Right lobe of liver (tissue), 6 donors: ENCODE measurements at regions not wholly inside any gene's neighbourhood (a gene's known extent, or its start where the extent isn't known, plus 50 kb on each side); places are given as distances from the start of the nearest gene placed in this dataset.

Experiments used
- ATAC-seq, 4 donors: fragments of 200-7000 bp; cut with Tn5 transposase; one replicate each; pipeline ENCODE4 v1.9.1; 2020; ENCODE audit warnings: mild to moderate bottlenecking in 4 of 4, moderate library complexity in 4 of 4
- DNase-seq, 3 donors: peaks; one replicate each; pipeline ENCODE4 v3.0.0-alpha.2; 2020
- H3K27ac ChIP-seq, 3 donors: fragments of 200-600 bp; one replicate each; pipeline ENCODE4 v1.8.0; 2022
- H3K27me3 ChIP-seq, 2 donors: fragments of 200-600 bp; one replicate each; pipeline ENCODE4 v1.8.0; 2022
- H3K36me3 ChIP-seq, 4 donors: fragments of 200-600 bp; sonication (generic) in 1 of 4; one replicate each; pipeline versions ENCODE4 v1.5.1 to v1.8.0; 2017 to 2022; ENCODE audit warnings: control low read depth in 1 of 4
- H3K4me1 ChIP-seq, 4 donors: fragments of 200-600 bp; sonication (generic) in 1 of 4; one replicate each; pipeline versions ENCODE4 v1.5.1 to v1.8.0; 2017 to 2022; ENCODE audit warnings: control low read depth in 1 of 4
- H3K4me3 ChIP-seq, 3 donors: fragments of 200-600 bp; one replicate each; pipeline ENCODE4 v1.8.0; 2022
- H3K9me3 ChIP-seq, 4 donors: fragments of 200-600 bp; sonication (generic) in 1 of 4; one replicate each; pipeline versions ENCODE4 v1.5.1 to v1.8.0; 2017 to 2022; ENCODE audit warnings: control low read depth in 1 of 4
- CTCF ChIP-seq, 4 donors: fragments of 200-600 bp in 3 of 4; fragments of 450-650 bp in 1 of 4; IDR thresholded peaks; one replicate each; pipeline versions ENCODE4 v1.5.1 to v1.8.0; 2016 to 2022; ENCODE audit warnings: antibody characterized with exemption in 4 of 4, mild to moderate bottlenecking in 2 of 4
- POLR2A ChIP-seq: fragments of 450-650 bp; IDR thresholded peaks from one replicate; pipeline ENCODE4 v1.6.1; 2017; ENCODE audit warnings: antibody characterized with exemption, mild to moderate bottlenecking
- WGBS: methylation state at CpG from one replicate; pipeline ENCODE4 v1.1.6; 2018; ENCODE audit warnings: low coverage, low lambda C conversion rate; ENCODE audit not compliant: insufficient coverage; ENCODE audit errors: missing lambda C conversion rate; 5-methylcytosine and 5-hydroxymethylcytosine counted together
- intact Hi-C, 2 donors: fragments of 100-400 bp; cut with DNase I; formaldehyde crosslinking; loops; one replicate each; pipeline versions ENCODE4 v1.11.2 to v1.14.1; 2022
- donor health status: DM: no; HTN: yes; CAD: no.
- donor health status: DM: no; HTN: no; CAD: no.
- donor health status: DM: no; HTN: no; CAD: no.
- donor health status: DM: no; HTN: yes; CAD: no.
- donor health status: DM: no; HTN: yes; CAD: no.

GRCh38 chr18:6613581-6613980 lies 115.9 kb upstream of the ARHGAP28 start:
- TF ChIP-seq POLR2A (no peak), CTCF (IDR thresholded peaks at IDR 0.05) (no peak)
- no peaks in the 10 kb centered on the region for H3K9me3 ChIP-seq
- no peaks in the 10 kb centered on the region for H3K4me1 ChIP-seq
- no peak overlapping the region for H3K4me3 ChIP-seq
- H3K27me3 ChIP-seq, result no peaks in the 10 kb centered on the region
- intact Hi-C loops, result no loop called here
- H3K36me3 ChIP-seq, result no peaks in the 10 kb centered on the region
- DNase-seq (no peak), ATAC-seq (no peak)
- H3K27ac ChIP-seq, result no peak overlapping the region
- 5% methylated on average over 1 of the region's 1 CpG for WGBS

GRCh38 chr18:6614952-6615351 lies 114.6 kb upstream of the ARHGAP28 start:
- no peak for TF ChIP-seq POLR2A
- TF ChIP-seq CTCF (IDR thresholded peaks at IDR 0.05), result no peak
- intact Hi-C loops, result no loop called here
- Histone ChIP-seq H3K27ac (no peak overlapping the region), H3K9me3 (no peaks in the 10 kb centered on the region), H3K36me3 (no peaks in the 10 kb centered on the region), H3K27me3 (no peaks in the 10 kb centered on the region), H3K4me3 (no peak overlapping the region), H3K4me1 (no peaks in the 10 kb centered on the region)
- ATAC-seq (no peak), DNase-seq (no peak)
- WGBS, result 71% methylated on average over 3 of the region's 4 CpGs

GRCh38 chr18:6616981-6617380 lies 112.5 kb upstream of the ARHGAP28 start:
- no peaks in the 10 kb centered on the region for H3K9me3 ChIP-seq
- H3K36me3 ChIP-seq, result no peaks in the 10 kb centered on the region
- 32% methylated on average over 4 of the region's 4 CpGs for WGBS
- DNase-seq (no peak), ATAC-seq (no peak)
- no peaks in the 10 kb centered on the region for H3K27me3 ChIP-seq
- H3K27ac ChIP-seq, result no peak overlapping the region
- intact Hi-C loops, result no loop called here
- no peak for TF ChIP-seq POLR2A
- no peaks in the 10 kb centered on the region for H3K4me1 ChIP-seq
- no peak overlapping the region for H3K4me3 ChIP-seq

- 64% methylated on average over 4 of the region's 4 CpGs for WGBS
- Histone ChIP-seq H3K27ac (no peak overlapping the region), H3K9me3 (no peaks in the 10 kb centered on the region), H3K4me3 (no peak overlapping the region), H3K27me3 (no peaks in the 10 kb centered on the region), H3K4me1 (no peaks in the 10 kb centered on the region), H3K36me3 (no peaks in the 10 kb centered on the region)
- no peak for ATAC-seq
- no peak for TF ChIP-seq CTCF (IDR thresholded peaks at IDR 0.05)
- no peak for TF ChIP-seq POLR2A
- DNase-seq, result no peak
- intact Hi-C loops, result no loop called here
Measured at GRCh38 chr18:6621437-6621836, 108.1 kb upstream of the ARHGAP28 start.

- H3K36me3 ChIP-seq, result no peaks in the 10 kb centered on the region
- TF ChIP-seq POLR2A, result no peak
- TF ChIP-seq CTCF (IDR thresholded peaks at IDR 0.05), result no peak
- no peak overlapping the region for H3K4me3 ChIP-seq
- no peak overlapping the region for H3K27ac ChIP-seq
- H3K9me3 ChIP-seq, result no peaks in the 10 kb centered on the region
- DNase-seq, result no peak
- H3K27me3 ChIP-seq, result no peaks in the 10 kb centered on the region
- no peak for ATAC-seq
- intact Hi-C loops, result no loop called here
- H3K4me1 ChIP-seq, result no peaks in the 10 kb centered on the region
- WGBS, result 45% methylated on average over 2 of the region's 2 CpGs
Measured at GRCh38 chr18:6623278-6623677, 106.2 kb upstream of the ARHGAP28 start.
